Karpas-422 (cell line): ENCODE measurements at regions not wholly inside any gene's neighbourhood (a gene's known extent, or its start where the extent isn't known, plus 50 kb on each side); places are given as distances from the start of the nearest gene placed in this dataset.
"Not testable (repeated sequence)": the region's sequence is repeated elsewhere in the genome, so short reads cannot be mapped to it uniquely, and the experiment has no call there.

Experiments used
- DNase-seq: peaks from one replicate; pipeline ENCODE4 v3.0.0-alpha.2; 2015
- H2AFZ ChIP-seq: fragments of 200-600 bp; sonication (generic); 2 replicates; pipeline ENCODE4 v1.6.1; 2014; ENCODE audit warnings: antibody characterized with exemption, low read length, mixed read lengths
- H3K27ac ChIP-seq: fragments of 200-600 bp; sonication (generic); 2 replicates; pipeline ENCODE4 v1.5.1; 2014; ENCODE audit warnings: mild to moderate bottlenecking, low read length, moderate library complexity
- H3K27me3 ChIP-seq: fragments of 200-600 bp; sonication (generic); 2 replicates; pipeline ENCODE4 v1.6.1; 2014; ENCODE audit warnings: low read length, mixed read lengths
- H3K36me3 ChIP-seq: fragments of 200-600 bp; sonication (generic); 2 replicates; pipeline ENCODE4 v1.6.1; 2014; ENCODE audit warnings: low read length, mixed read lengths; ENCODE audit not compliant: insufficient read depth
- H3K4me1 ChIP-seq: fragments of 200-600 bp; sonication (generic); 2 replicates; pipeline ENCODE4 v1.6.1; 2014; ENCODE audit warnings: mild to moderate bottlenecking, low read length, mixed read lengths
- H3K4me2 ChIP-seq: fragments of 200-600 bp; sonication (generic); 2 replicates; pipeline ENCODE4 v1.6.1; 2014; ENCODE audit warnings: low read length, low read depth, mild to moderate bottlenecking; ENCODE audit not compliant: poor library complexity, severe bottlenecking
- H3K4me3 ChIP-seq: fragments of 200-600 bp; sonication (generic); 2 replicates; pipeline ENCODE4 v1.5.1; 2014; ENCODE audit warnings: mild to moderate bottlenecking, antibody characterized with exemption, low read length, mixed read lengths
- H3K79me2 ChIP-seq: fragments of 200-600 bp; sonication (generic); 2 replicates; pipeline ENCODE4 v1.6.1; 2014; ENCODE audit warnings: mild to moderate bottlenecking, low read length, mixed read lengths
- H3K9ac ChIP-seq: fragments of 200-600 bp; sonication (generic); 2 replicates; pipeline ENCODE4 v1.6.0; 2014; ENCODE audit warnings: low read length
- H3K9me2 ChIP-seq: fragments of 200-600 bp; sonication (generic), shearing (Covaris generic); replicated peaks from 2 replicates; pipeline ENCODE4 v1.6.0; 2014; ENCODE audit warnings: mild to moderate bottlenecking, low read length, moderate library complexity; ENCODE audit not compliant: insufficient read depth
- H3K9me3 ChIP-seq: fragments of 300-700, 200-600 bp; sonication (generic); 2 replicates; pipeline ENCODE4 v1.6.1; 2014; ENCODE audit warnings: low read length, mixed read lengths
- H4K20me1 ChIP-seq: fragments of 200-600 bp; sonication (generic); 2 replicates; pipeline ENCODE4 v1.6.1; 2014; ENCODE audit warnings: mild to moderate bottlenecking, antibody characterized with exemption, low read length, low read depth; ENCODE audit not compliant: insufficient read depth

DNA sequence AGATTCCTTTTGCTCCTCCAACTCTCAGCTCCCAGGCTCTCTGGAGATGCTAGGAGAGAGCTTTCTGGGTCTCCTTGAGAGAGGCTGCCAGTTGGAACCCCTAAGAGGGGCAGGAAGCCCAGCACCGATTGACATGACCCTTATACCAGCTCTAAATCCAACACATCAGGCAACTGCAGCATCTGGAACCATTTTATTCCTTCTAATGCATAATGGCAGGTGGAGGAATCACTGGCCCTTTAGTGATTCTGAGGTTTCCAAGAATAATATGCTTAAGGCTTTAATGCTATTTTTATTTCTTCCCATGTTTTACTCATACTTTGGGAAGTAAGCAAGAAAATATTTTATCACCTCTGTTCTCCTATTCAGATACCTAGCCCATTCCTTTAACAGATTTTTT, 60.3 kb upstream of the TEX264 start:
- DNase-seq: no peak
- no peak overlapping the region for H3K9ac ChIP-seq
- no peaks in the 10 kb centered on the region for H3K36me3 ChIP-seq
- no peaks in the 10 kb centered on the region for H3K9me2 ChIP-seq
- H4K20me1 ChIP-seq: no peaks in the 10 kb centered on the region
- H2AFZ ChIP-seq: no peak overlapping the region
- no peak overlapping the region for H3K27ac ChIP-seq
- H3K27me3 ChIP-seq: no peaks in the 10 kb centered on the region
- H3K4me2 ChIP-seq: no peak overlapping the region
- H3K4me3 ChIP-seq: no peak overlapping the region
- H3K4me1 ChIP-seq: no peaks in the 10 kb centered on the region
- peaks cover 43% of the 10 kb centered on the region for H3K79me2 ChIP-seq
- no peaks in the 10 kb centered on the region for H3K9me3 ChIP-seq

DNA sequence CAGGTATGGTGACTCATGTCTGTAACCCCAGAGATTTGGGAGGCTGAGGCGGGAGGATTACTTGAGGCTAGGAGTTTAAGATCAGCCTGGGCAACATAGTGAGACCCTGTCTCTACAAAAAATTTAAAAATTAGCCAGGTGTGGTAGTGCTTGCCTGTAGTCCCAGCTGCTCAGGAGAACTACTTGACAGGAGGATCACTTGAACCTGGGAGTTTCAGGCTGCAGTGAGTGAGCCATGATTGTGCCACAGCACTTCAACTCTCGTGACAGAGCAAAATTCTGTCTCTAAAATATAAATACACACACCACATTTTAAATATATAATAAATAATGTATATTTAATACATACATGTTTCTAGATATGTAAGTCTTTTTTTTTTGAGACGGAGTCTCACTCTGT, 53.5 kb upstream of the TEX264 start:
- Histone ChIP-seq H3K9me2 (no peaks in the 10 kb centered on the region), H2AFZ (no peak overlapping the region), H3K27me3 (no peaks in the 10 kb centered on the region), H3K27ac (no peak overlapping the region), H3K9me3 (no peaks in the 10 kb centered on the region), H3K4me2 (no peak overlapping the region), H3K4me1 (peaks cover 34% of the 10 kb centered on the region), H3K9ac (no peak overlapping the region), H3K79me2 (peaks cover 75% of the 10 kb centered on the region), H3K36me3 (no peaks in the 10 kb centered on the region), H3K4me3 (no peak overlapping the region), H4K20me1 (no peaks in the 10 kb centered on the region)
- DNase-seq: no peak

DNA sequence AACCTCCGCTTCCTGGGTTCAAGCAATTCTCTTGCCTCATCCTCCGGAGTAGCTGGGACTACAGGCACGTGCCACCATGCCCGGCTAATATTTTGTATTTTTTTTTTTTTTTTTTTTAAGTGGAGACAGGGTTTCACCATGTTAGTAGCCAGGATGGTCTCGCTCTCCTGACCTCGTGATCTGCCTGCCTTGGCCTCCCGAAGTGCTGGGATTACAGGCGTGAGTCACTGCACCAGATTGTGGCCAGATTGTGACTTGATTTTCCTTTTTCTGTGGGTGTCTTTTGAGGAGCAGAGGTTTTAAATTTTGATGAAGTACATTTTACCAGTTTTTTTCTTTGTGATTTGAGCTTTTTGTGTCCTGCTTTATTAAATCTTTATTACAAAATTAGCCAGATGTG, 53.0 kb upstream of the TEX264 start:
- H3K27ac ChIP-seq, H3K9me2 ChIP-seq, H3K36me3 ChIP-seq, DNase-seq, H3K4me3 ChIP-seq, H4K20me1 ChIP-seq, H2AFZ ChIP-seq, H3K4me2 ChIP-seq, H3K9me3 ChIP-seq, H3K27me3 ChIP-seq, H3K9ac ChIP-seq: not testable (repeated sequence)
- peaks cover 34% of the 10 kb centered on the region for H3K4me1 ChIP-seq
- peaks cover 75% of the 10 kb centered on the region for H3K79me2 ChIP-seq

DNA sequence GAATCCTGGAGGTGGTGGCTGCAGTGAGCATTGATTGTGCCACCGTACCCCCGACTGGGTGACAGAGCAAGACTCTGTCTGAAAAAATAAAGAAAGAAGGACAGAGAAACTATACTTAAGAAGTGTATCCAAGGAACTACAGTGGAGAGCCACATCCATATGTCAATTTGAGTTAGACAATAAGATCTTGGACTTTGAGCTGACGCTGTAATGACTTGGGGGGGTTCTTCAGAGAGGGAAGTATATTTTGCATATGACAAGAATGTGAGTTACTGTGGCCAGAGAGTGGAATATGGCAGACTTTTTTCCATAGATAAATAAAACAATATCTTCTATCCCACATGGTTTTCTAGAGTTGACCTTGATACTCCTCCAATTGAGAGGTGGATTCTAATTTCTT, 52.6 kb upstream of the TEX264 start:
- Histone ChIP-seq H3K4me1 (peaks cover 34% of the 10 kb centered on the region), H3K9me3 (no peaks in the 10 kb centered on the region), H3K9ac (no peak overlapping the region), H3K79me2 (peaks cover 77% of the 10 kb centered on the region), H3K4me3 (no peak overlapping the region), H3K36me3 (no peaks in the 10 kb centered on the region), H2AFZ (no peak overlapping the region), H3K4me2 (no peak overlapping the region), H4K20me1 (no peaks in the 10 kb centered on the region), H3K27me3 (no peaks in the 10 kb centered on the region), H3K27ac (no peak overlapping the region), H3K9me2 (no peaks in the 10 kb centered on the region)
- no peak for DNase-seq

DNA sequence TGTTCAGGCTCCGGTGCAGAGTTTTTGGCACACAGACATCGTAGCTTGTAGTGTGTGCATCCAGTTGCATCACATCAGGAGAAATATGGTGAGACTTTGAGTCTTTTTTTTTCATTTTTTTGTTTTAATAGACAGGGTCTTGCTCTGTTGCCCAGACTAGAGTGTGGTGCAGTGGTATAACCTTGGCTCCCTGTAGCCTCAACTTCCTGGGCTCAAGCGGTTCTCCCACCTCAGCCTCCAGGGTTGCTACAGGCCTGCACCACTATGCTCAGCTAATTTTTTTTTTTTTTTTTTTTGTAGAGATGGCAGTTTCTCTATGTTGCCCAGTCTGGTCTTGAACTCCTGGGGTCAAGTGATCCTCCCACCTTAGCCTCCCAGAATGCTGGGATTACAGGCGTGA, 51.1 kb upstream of the TEX264 start:
- Histone ChIP-seq H3K27me3 (no peaks in the 10 kb centered on the region), H4K20me1 (no peaks in the 10 kb centered on the region), H3K36me3 (no peaks in the 10 kb centered on the region), H2AFZ (no peak overlapping the region), H3K4me2 (no peak overlapping the region), H3K9me2 (no peaks in the 10 kb centered on the region), H3K27ac (no peak overlapping the region), H3K4me1 (peaks cover 34% of the 10 kb centered on the region), H3K79me2 (peaks cover 71% of the 10 kb centered on the region), H3K9ac (no peak overlapping the region), H3K4me3 (no peak overlapping the region), H3K9me3 (no peaks in the 10 kb centered on the region)
- DNase-seq: no peak

DNA sequence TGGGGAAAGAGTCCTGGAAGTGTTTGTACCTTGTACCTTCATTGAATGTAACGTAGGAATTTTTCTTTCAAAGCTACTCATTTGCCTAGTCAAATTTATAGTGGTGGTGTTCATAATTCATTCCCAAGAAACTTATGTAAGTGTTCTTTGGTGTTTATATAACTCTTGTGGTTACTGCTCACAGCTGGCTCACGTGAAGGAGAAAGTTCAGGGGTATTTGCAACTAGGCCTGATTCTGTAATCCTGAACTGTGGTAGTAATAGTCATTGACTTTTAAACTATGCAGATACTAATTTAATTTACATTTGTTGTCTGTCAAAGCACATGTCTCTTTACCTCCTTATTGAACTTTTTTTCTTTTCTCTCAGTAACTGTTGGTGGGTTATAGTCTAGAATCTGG, 50.5 kb upstream of the TEX264 start:
- Histone ChIP-seq H3K79me2 (peaks cover 69% of the 10 kb centered on the region), H3K4me2 (peak overlapping the region; percentile 27), H3K27me3 (no peaks in the 10 kb centered on the region), H3K9ac (no peak overlapping the region), H3K36me3 (no peaks in the 10 kb centered on the region), H4K20me1 (no peaks in the 10 kb centered on the region), H3K4me3 (no peak overlapping the region), H3K27ac (peak overlapping the region; percentile 32), H3K9me2 (no peaks in the 10 kb centered on the region), H3K9me3 (no peaks in the 10 kb centered on the region), H2AFZ (no peak overlapping the region), H3K4me1 (peaks cover 34% of the 10 kb centered on the region)
- no peak for DNase-seq

DNA sequence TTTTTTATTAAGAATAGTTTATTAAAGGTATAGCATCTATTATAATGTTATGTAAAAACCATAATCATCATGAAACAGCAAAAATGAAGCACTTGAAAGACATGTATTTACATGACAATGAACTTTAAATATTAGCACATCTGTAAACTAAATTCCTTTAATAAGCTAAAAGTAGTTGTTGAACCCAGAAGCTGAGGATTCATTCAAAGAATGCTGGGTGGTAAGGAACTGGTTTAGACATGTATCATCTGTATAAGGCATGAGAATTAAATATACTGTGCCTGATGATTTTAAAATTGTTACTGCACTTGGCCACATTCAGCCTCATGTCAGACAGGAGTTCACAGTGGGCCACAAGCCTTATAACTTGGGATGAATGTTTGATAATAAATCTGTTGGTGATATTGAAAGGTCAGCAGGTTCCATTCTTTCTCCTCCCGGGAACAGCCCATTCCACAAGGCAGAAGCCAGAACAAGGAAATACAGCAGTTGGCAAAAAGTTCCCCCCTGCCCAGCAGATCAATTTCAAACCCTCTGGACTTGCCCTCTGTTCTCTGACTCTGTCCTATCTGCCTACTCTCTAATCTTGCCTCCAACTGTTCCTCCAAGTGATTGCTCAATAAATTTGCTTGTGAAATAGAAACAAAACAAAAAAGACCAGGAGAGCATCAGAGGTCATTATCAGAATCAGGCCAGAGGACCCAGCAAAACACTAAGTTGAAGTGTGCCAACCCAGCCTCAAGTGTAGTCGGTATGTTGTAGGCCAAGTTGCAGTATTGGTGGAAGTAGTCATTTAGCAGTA, 49.8 kb upstream of the TEX264 start:
- Histone ChIP-seq H3K4me1 (peaks cover 34% of the 10 kb centered on the region), H2AFZ (no peak overlapping the region), H3K36me3 (no peaks in the 10 kb centered on the region), H3K79me2 (peaks cover 66% of the 10 kb centered on the region), H3K9me3 (no peaks in the 10 kb centered on the region), H3K4me2 (peak overlapping the region; percentile 27), H3K9me2 (no peaks in the 10 kb centered on the region), H3K27me3 (no peaks in the 10 kb centered on the region), H3K4me3 (no peak overlapping the region), H4K20me1 (no peaks in the 10 kb centered on the region), H3K9ac (no peak overlapping the region), H3K27ac (peak overlapping the region; percentile 32; the same call in 1 of the 2 replicates)
- no peak for DNase-seq
